ENCODE measurements at regions not wholly inside any gene's neighbourhood (a gene's known extent, or its start where the extent isn't known, plus 50 kb on each side); places are given as distances from the start of the nearest gene placed in this dataset.
"Not testable (repeated sequence)": the region's sequence is repeated elsewhere in the genome, so short reads cannot be mapped to it uniquely, and the experiment has no call there.

DNA sequence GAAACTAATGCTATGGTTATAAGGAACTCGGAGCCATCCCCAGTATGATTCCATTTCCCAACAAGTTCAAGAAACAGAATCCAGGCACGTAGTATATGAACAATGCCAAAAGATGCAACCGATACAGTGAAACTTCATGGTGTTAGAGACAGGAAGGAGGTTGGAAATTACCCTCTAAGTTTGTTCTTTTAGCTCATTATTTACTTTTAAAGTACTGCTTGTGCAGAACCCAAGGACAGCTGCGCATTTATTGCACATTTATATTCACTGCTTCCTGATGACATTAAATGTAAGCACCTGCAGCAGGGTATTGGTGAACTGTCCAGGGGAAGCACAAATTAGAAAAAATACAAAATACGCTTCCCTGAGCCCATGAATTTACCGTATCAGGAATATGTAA is 63.0 kb upstream of the CYP1B1 start:
- no peaks in the 10 kb centered on the region for H3K27me3 Mint-ChIP-seq (ENCODE audit: low read depth)
- no peak overlapping the region for H3K27ac Mint-ChIP-seq (ENCODE audit: unreplicated experiment)
- H3K4me1 Mint-ChIP-seq (ENCODE audit: low read depth) = no peaks in the 10 kb centered on the region
- H3K9me3 Mint-ChIP-seq (ENCODE audit: low read depth) = peaks cover 10% of the 10 kb centered on the region
- no peak overlapping the region for H3K4me3 Mint-ChIP-seq (ENCODE audit: unreplicated experiment)
- no peak for TF ChIP-seq CTCF (IDR thresholded peaks at IDR 0.05)
- H3K36me3 Mint-ChIP-seq (ENCODE audit: low read depth) = peaks cover 6% of the 10 kb centered on the region
- DNase-seq (ENCODE audit: low spot score) = no peak

DNA sequence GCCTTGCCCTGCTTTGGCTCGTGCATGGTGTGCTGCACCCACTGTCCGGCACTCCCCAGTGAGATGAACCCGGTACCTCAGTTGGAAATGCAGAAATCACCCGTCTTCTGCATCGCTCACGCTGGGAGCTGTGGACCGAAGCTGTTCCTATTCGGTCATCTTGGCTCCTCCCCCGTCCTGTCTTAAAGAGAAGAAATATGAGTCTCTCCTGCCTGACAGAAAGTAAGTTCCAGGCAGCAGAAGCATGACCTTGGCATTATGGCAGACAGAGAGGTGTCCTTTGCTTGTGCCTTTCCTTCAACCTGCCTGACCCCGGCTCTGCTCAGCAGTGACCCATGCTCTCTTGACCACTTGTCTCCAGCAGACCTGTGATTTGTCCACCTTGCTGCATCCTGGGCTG is 62.5 kb upstream of the CYP1B1 start:
- H3K4me1 Mint-ChIP-seq (ENCODE audit: low read depth) = no peaks in the 10 kb centered on the region
- no peaks in the 10 kb centered on the region for H3K27me3 Mint-ChIP-seq (ENCODE audit: low read depth)
- no peak for TF ChIP-seq CTCF (IDR thresholded peaks at IDR 0.05)
- H3K27ac Mint-ChIP-seq (ENCODE audit: unreplicated experiment) = no peak overlapping the region
- no peak overlapping the region for H3K4me3 Mint-ChIP-seq (ENCODE audit: unreplicated experiment)
- peaks cover 6% of the 10 kb centered on the region for H3K36me3 Mint-ChIP-seq (ENCODE audit: low read depth)
- H3K9me3 Mint-ChIP-seq (ENCODE audit: low read depth) = peaks cover 10% of the 10 kb centered on the region
- no peak for DNase-seq (ENCODE audit: low spot score)

DNA sequence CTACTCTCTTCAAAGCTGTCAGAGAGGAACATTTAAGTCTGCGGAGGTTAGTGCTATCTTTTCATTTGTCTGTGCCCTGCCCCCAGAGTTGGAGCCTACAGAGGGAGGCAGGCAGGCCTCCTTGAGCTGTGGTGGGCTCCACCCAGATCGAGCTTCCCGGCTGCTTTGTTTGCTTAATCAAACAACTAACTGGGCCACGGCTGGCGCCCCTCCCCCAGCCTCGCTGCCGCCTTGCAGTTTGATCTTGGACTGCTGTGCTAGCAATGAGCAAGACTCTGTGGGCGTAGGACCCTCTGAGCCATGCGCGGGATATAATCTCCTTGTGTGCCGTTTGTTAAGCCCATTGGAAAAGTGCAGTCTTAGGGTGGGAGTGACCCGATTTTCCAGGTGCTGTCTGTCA is 62.0 kb upstream of the CYP1B1 start:
- not testable (repeated sequence) for H3K4me1 Mint-ChIP-seq (ENCODE audit: low read depth); H3K27ac Mint-ChIP-seq (ENCODE audit: unreplicated experiment); H3K27me3 Mint-ChIP-seq (ENCODE audit: low read depth); H3K4me3 Mint-ChIP-seq (ENCODE audit: unreplicated experiment); DNase-seq (ENCODE audit: low spot score); H3K36me3 Mint-ChIP-seq (ENCODE audit: low read depth)
- peaks cover 10% of the 10 kb centered on the region for H3K9me3 Mint-ChIP-seq (ENCODE audit: low read depth)

GRCh38 chr2:38131676-38132075 is 55.7 kb upstream of the CYP1B1 start:
- no peak for TF ChIP-seq CTCF (IDR thresholded peaks at IDR 0.05)
- no peak overlapping the region for H3K27ac Mint-ChIP-seq (ENCODE audit: unreplicated experiment)
- no peaks in the 10 kb centered on the region for H3K27me3 Mint-ChIP-seq (ENCODE audit: low read depth)

GRCh38 chr2:38130876-38131275 is 54.9 kb upstream of the CYP1B1 start:
- H3K36me3 Mint-ChIP-seq (ENCODE audit: low read depth) = peaks cover 13% of the 10 kb centered on the region
- peaks cover 8% of the 10 kb centered on the region for H3K4me1 Mint-ChIP-seq (ENCODE audit: low read depth)
- peaks cover 15% of the 10 kb centered on the region for H3K9me3 Mint-ChIP-seq (ENCODE audit: low read depth)
- no peak for DNase-seq (ENCODE audit: low spot score)
- no peak overlapping the region for H3K27ac Mint-ChIP-seq (ENCODE audit: unreplicated experiment)
- H3K4me3 Mint-ChIP-seq (ENCODE audit: unreplicated experiment) = no peak overlapping the region
- H3K27me3 Mint-ChIP-seq (ENCODE audit: low read depth) = no peaks in the 10 kb centered on the region
- TF ChIP-seq CTCF (IDR thresholded peaks at IDR 0.05) = no peak

More at GRCh38 chr2:38131676-38132075, 55.7 kb upstream of the CYP1B1 start:
- Mint-ChIP-seq H3K4me1 (ENCODE audit: low read depth) (peaks cover 8% of the 10 kb centered on the region), H3K36me3 (ENCODE audit: low read depth) (peaks cover 13% of the 10 kb centered on the region), H3K4me3 (ENCODE audit: unreplicated experiment) (no peak overlapping the region), H3K9me3 (ENCODE audit: low read depth) (peaks cover 16% of the 10 kb centered on the region)
- no peak for DNase-seq (ENCODE audit: low spot score)

- H3K27ac Mint-ChIP-seq (ENCODE audit: unreplicated experiment) = no peak overlapping the region
- peaks cover 8% of the 10 kb centered on the region for H3K4me1 Mint-ChIP-seq (ENCODE audit: low read depth)
- H3K9me3 Mint-ChIP-seq (ENCODE audit: low read depth) = peaks cover 12% of the 10 kb centered on the region
- H3K36me3 Mint-ChIP-seq (ENCODE audit: low read depth) = peaks cover 11% of the 10 kb centered on the region
- H3K27me3 Mint-ChIP-seq (ENCODE audit: low read depth) = no peaks in the 10 kb centered on the region
- H3K4me3 Mint-ChIP-seq (ENCODE audit: unreplicated experiment) = no peak overlapping the region
- DNase-seq (ENCODE audit: low spot score) = no peak
- TF ChIP-seq CTCF (IDR thresholded peaks at IDR 0.05) = no peak
Measured at GRCh38 chr2:38129987-38130386, 54.0 kb upstream of the CYP1B1 start.
